ENCODE measurements at regions not wholly inside any gene's neighbourhood (a gene's known extent, or its start where the extent isn't known, plus 50 kb on each side); places are given as distances from the start of the nearest gene placed in this dataset.

DNA sequence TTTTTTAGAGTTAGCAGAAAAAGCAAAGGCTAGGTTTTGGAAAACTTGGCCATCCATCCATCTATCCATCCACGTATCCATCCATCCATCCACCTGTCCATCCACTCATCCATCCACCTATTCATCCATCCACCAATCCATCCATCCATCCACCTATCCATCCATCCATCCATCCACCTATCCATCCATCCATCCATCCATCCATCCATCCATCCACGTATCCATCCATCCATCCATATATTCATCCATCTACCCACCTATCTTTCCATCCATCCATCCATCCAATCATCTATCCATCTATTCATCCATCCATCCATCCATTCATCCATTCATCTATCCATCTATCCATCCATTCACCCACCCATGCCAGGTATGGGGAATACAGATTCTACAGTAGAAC is 81.7 kb upstream of the MPP7 start:
- TF ChIP-seq, protein P1, sequence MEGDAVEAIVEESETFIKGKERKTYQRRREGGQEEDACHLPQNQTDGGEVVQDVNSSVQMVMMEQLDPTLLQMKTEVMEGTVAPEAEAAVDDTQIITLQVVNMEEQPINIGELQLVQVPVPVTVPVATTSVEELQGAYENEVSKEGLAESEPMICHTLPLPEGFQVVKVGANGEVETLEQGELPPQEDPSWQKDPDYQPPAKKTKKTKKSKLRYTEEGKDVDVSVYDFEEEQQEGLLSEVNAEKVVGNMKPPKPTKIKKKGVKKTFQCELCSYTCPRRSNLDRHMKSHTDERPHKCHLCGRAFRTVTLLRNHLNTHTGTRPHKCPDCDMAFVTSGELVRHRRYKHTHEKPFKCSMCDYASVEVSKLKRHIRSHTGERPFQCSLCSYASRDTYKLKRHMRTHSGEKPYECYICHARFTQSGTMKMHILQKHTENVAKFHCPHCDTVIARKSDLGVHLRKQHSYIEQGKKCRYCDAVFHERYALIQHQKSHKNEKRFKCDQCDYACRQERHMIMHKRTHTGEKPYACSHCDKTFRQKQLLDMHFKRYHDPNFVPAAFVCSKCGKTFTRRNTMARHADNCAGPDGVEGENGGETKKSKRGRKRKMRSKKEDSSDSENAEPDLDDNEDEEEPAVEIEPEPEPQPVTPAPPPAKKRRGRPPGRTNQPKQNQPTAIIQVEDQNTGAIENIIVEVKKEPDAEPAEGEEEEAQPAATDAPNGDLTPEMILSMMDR (IDR thresholded peaks at IDR 0.05; ENCODE audit: unreplicated experiment), result no peak
- H3K4me3 Mint-ChIP-seq, result no peak overlapping the region
- DNase-seq (ENCODE audit: low spot score in 2 of 2, unreplicated experiment in 2 of 2), result no peak

DNA sequence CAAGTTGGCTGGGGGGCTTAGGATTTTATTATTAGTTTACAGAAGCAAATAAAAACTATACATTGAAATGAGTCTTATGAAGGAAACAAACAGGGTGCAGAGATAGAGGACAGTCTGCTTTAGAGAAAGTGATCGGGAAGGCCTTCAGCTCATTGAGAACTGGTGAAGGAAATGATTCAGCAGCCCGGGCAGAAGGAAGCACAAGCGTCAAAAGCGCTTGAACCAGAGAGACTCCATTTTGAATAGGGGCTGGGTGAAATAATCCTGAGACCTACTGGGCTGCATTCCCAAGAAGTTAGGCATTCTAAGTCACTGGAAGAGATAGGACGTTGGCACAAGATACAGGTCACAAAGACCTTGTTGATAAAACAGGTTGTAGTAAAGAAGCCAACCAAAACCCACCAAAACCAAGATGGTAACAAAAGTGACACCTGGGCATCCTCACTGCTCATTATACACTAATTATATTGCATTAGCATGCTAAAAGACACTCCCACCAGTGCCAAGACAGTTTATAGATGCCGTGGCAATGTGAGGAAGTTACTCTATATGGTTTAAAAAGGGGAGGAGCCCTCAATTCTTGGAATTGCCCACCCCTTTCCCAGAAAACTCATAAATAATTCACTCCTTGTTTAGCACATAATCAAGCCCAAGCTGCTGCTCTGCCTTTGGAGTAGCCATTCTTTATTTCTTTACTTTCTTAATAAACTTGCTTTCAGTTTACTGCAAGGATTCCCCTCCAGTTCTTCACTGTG is 83.1 kb upstream of the MPP7 start:
- no peak for DNase-seq (ENCODE audit: low spot score in 2 of 2, unreplicated experiment in 2 of 2)
- TF ChIP-seq, protein P1 (IDR thresholded peaks at IDR 0.05; ENCODE audit: unreplicated experiment), result no peak
- H3K27ac Mint-ChIP-seq, result no peak overlapping the region
- no peaks in the 10 kb centered on the region for H3K36me3 Mint-ChIP-seq
- H3K4me1 Mint-ChIP-seq, result peaks cover 6% of the 10 kb centered on the region
- peaks cover 2% of the 10 kb centered on the region for H3K9me3 Mint-ChIP-seq
- H3K27me3 Mint-ChIP-seq (ENCODE audit: low read depth), result peaks cover 7% of the 10 kb centered on the region
- H3K4me3 Mint-ChIP-seq, result no peak overlapping the region

More for the DNA sequence above, 81.7 kb upstream of the MPP7 start:
- Mint-ChIP-seq H3K27ac (no peak overlapping the region), H3K36me3 (no peaks in the 10 kb centered on the region), H3K27me3 (ENCODE audit: low read depth) (peaks cover 7% of the 10 kb centered on the region), H3K9me3 (no peaks in the 10 kb centered on the region), H3K4me1 (peaks cover 6% of the 10 kb centered on the region)

DNA sequence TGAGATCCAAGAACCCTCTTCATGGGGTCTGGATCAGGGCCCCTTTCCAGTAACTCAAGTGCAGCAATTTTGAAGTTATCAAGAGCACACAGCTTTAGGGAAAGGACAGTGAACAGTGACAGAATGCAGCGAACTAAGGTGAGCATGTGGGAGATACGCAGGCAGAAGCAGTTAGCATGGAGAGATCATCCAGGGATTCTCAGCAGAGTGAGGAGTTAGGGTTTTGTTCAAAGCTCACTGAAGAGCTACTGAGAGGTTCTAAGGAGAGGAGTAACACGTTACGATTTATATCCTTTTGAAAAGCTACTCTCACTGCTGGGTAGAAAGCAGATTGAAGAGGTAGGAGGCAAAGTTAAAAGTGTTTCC is 83.6 kb upstream of the MPP7 start:
- no peak for DNase-seq (ENCODE audit: low spot score in 2 of 2, unreplicated experiment in 2 of 2)
- TF ChIP-seq, protein P1 (IDR thresholded peaks at IDR 0.05; ENCODE audit: unreplicated experiment), result no peak
- H3K36me3 Mint-ChIP-seq, result no peaks in the 10 kb centered on the region
- peaks cover 5% of the 10 kb centered on the region for H3K4me1 Mint-ChIP-seq
- peaks cover 7% of the 10 kb centered on the region for H3K9me3 Mint-ChIP-seq
- H3K27ac Mint-ChIP-seq, result no peak overlapping the region
- H3K27me3 Mint-ChIP-seq (ENCODE audit: low read depth), result peaks cover 7% of the 10 kb centered on the region
- H3K4me3 Mint-ChIP-seq, result no peak overlapping the region

DNA sequence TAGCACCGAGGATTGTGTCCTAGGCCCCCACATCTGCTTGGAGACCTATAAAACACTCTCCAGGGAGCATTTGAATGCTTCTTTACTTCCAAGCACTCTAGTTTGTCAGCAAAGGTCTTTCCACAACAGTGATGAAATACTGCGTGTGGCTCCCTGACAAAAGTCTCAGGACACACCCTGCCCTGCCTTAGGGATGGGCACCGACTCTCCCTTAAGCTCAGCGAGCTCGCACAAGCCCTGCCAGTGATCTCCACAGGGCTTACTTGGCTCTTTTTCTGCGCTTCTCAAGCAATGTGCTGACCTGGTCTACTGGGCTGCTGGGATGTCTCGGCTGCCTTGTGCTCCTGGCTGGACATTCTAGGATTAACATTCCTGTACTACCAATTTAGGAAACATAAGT is 84.3 kb upstream of the MPP7 start:
- Mint-ChIP-seq H3K36me3 (no peaks in the 10 kb centered on the region), H3K27me3 (ENCODE audit: low read depth) (peaks cover 7% of the 10 kb centered on the region), H3K4me1 (no peaks in the 10 kb centered on the region), H3K4me3 (no peak overlapping the region), H3K27ac (no peak overlapping the region), H3K9me3 (peaks cover 7% of the 10 kb centered on the region)
- DNase-seq (ENCODE audit: low spot score in 2 of 2, unreplicated experiment in 2 of 2), result no peak
- TF ChIP-seq, protein P1 (IDR thresholded peaks at IDR 0.05; ENCODE audit: unreplicated experiment), result no peak

DNA sequence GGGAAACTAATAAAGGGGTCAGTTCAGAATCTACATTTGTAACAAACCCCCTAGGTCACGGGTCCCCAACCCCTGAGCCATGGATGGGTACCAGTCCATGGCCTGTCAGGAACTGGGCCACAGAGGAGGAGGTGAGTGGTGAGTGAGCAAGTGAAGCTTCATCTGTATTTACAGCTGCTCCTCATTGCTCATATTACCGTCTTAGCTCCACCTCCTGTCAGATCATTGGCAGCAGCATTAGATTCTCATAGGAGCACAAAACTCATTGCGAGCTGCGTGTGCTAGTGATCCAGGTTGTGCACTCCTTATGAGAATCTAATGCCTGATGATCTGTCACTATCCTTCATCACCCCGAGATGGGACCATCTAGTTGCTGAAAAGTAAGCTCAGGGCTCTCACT is 88.4 kb upstream of the MPP7 start:
- TF ChIP-seq, protein P1 (IDR thresholded peaks at IDR 0.05; ENCODE audit: unreplicated experiment), result no peak
- no peak for DNase-seq (ENCODE audit: low spot score in 2 of 2, unreplicated experiment in 2 of 2)
- Mint-ChIP-seq H3K4me3 (no peak overlapping the region), H3K27me3 (ENCODE audit: low read depth) (peaks cover 18% of the 10 kb centered on the region), H3K27ac (no peak overlapping the region), H3K9me3 (peaks cover 7% of the 10 kb centered on the region), H3K4me1 (no peaks in the 10 kb centered on the region), H3K36me3 (no peaks in the 10 kb centered on the region)
